ENCODE measurements at regions not wholly inside any gene's neighbourhood (a gene's known extent, or its start where the extent isn't known, plus 50 kb on each side); places are given as distances from the start of the nearest gene placed in this dataset.
A peak's percentile ranks its signal among the peaks of the same experiment; 100 is the strongest.

DNA sequence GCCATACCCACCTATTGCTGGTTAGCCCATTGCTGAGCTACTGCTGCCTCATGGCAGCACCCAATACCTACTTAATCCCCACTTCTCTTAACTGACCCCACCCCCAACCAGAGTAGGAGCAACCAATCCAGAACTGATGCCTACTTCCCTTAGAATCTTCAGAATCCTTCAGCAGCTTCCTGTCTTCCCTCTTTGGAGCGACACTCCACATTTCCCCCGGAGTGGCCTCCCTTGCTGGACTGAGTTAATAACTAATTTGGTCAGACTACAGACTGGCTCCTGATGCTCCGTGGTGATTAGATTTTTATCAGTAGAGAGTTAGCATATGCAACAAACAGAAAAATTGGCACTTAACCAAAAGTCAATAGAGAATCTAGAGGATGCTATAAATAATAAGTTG lies 51.2 kb upstream of the UBR2 start:
- H3K27ac ChIP-seq (ENCODE audit: low read depth): no peak overlapping the region
- peak overlapping the region; percentile 40 for H2AFZ ChIP-seq
- H3K36me3 ChIP-seq (ENCODE audit: insufficient read depth): no peaks in the 10 kb centered on the region
- TF ChIP-seq ZNF114 (CRISPR knock-in tag; IDR thresholded peaks at IDR 0.05) (no peak), CREB1 (CRISPR knock-in tag; IDR thresholded peaks at IDR 0.05; ENCODE audit: low read depth) (no peak), EZH2 (IDR thresholded peaks at IDR 0.05; ENCODE audit: low read depth, unreplicated experiment) (no peak), ZNF331 (CRISPR knock-in tag; IDR thresholded peaks at IDR 0.05; ENCODE audit: low read depth) (no peak), POLR2AphosphoS5 (IDR thresholded peaks at IDR 0.05; ENCODE audit: low read depth) (no peak), NANOG (IDR thresholded peaks at IDR 0.05; ENCODE audit: borderline replicate concordance) (no peak), JUNB (IDR thresholded peaks at IDR 0.05; ENCODE audit: unreplicated experiment) (no peak), EZH2phosphoT487 (IDR thresholded peaks at IDR 0.05; ENCODE audit: unreplicated experiment) (no peak), STAT1 (IDR thresholded peaks at IDR 0.05; ENCODE audit: unreplicated experiment) (no peak)
- TF ChIP-seq, protein P1, sequence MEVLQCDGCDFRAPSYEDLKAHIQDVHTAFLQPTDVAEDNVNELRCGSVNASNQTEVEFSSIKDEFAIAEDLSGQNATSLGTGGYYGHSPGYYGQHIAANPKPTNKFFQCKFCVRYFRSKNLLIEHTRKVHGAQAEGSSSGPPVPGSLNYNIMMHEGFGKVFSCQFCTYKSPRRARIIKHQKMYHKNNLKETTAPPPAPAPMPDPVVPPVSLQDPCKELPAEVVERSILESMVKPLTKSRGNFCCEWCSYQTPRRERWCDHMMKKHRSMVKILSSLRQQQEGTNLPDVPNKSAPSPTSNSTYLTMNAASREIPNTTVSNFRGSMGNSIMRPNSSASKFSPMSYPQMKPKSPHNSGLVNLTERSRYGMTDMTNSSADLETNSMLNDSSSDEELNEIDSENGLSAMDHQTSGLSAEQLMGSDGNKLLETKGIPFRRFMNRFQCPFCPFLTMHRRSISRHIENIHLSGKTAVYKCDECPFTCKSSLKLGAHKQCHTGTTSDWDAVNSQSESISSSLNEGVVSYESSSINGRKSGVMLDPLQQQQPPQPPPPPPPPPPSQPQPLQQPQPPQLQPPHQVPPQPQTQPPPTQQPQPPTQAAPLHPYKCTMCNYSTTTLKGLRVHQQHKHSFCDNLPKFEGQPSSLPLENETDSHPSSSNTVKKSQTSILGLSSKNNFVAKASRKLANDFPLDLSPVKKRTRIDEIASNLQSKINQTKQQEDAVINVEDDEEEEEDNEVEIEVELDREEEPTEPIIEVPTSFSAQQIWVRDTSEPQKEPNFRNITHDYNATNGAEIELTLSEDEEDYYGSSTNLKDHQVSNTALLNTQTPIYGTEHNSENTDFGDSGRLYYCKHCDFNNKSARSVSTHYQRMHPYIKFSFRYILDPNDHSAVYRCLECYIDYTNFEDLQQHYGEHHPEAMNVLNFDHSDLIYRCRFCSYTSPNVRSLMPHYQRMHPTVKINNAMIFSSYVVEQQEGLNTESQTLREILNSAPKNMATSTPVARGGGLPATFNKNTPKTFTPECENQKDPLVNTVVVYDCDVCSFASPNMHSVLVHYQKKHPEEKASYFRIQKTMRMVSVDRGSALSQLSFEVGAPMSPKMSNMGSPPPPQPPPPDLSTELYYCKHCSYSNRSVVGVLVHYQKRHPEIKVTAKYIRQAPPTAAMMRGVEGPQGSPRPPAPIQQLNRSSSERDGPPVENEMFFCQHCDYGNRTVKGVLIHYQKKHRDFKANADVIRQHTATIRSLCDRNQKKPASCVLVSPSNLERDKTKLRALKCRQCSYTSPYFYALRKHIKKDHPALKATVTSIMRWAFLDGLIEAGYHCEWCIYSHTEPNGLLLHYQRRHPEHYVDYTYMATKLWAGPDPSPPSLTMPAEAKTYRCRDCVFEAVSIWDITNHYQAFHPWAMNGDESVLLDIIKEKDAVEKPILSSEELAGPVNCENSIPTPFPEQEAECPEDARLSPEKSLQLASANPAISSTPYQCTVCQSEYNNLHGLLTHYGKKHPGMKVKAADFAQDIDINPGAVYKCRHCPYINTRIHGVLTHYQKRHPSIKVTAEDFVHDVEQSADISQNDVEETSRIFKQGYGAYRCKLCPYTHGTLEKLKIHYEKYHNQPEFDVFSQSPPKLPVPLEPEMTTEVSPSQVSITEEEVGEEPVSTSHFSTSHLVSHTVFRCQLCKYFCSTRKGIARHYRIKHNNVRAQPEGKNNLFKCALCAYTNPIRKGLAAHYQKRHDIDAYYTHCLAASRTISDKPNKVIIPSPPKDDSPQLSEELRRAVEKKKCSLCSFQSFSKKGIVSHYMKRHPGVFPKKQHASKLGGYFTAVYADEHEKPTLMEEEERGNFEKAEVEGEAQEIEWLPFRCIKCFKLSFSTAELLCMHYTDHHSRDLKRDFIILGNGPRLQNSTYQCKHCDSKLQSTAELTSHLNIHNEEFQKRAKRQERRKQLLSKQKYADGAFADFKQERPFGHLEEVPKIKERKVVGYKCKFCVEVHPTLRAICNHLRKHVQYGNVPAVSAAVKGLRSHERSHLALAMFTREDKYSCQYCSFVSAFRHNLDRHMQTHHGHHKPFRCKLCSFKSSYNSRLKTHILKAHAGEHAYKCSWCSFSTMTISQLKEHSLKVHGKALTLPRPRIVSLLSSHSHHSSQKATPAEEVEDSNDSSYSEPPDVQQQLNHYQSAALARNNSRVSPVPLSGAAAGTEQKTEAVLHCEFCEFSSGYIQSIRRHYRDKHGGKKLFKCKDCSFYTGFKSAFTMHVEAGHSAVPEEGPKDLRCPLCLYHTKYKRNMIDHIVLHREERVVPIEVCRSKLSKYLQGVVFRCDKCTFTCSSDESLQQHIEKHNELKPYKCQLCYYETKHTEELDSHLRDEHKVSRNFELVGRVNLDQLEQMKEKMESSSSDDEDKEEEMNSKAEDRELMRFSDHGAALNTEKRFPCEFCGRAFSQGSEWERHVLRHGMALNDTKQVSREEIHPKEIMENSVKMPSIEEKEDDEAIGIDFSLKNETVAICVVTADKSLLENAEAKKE (CRISPR knock-in tag; IDR thresholded peaks at IDR 0.05): no peak
- TF ChIP-seq, protein P2, sequence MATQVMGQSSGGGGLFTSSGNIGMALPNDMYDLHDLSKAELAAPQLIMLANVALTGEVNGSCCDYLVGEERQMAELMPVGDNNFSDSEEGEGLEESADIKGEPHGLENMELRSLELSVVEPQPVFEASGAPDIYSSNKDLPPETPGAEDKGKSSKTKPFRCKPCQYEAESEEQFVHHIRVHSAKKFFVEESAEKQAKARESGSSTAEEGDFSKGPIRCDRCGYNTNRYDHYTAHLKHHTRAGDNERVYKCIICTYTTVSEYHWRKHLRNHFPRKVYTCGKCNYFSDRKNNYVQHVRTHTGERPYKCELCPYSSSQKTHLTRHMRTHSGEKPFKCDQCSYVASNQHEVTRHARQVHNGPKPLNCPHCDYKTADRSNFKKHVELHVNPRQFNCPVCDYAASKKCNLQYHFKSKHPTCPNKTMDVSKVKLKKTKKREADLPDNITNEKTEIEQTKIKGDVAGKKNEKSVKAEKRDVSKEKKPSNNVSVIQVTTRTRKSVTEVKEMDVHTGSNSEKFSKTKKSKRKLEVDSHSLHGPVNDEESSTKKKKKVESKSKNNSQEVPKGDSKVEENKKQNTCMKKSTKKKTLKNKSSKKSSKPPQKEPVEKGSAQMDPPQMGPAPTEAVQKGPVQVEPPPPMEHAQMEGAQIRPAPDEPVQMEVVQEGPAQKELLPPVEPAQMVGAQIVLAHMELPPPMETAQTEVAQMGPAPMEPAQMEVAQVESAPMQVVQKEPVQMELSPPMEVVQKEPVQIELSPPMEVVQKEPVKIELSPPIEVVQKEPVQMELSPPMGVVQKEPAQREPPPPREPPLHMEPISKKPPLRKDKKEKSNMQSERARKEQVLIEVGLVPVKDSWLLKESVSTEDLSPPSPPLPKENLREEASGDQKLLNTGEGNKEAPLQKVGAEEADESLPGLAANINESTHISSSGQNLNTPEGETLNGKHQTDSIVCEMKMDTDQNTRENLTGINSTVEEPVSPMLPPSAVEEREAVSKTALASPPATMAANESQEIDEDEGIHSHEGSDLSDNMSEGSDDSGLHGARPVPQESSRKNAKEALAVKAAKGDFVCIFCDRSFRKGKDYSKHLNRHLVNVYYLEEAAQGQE (IDR thresholded peaks at IDR 0.05; ENCODE audit: unreplicated experiment): no peak
- TF ChIP-seq, protein P3, sequence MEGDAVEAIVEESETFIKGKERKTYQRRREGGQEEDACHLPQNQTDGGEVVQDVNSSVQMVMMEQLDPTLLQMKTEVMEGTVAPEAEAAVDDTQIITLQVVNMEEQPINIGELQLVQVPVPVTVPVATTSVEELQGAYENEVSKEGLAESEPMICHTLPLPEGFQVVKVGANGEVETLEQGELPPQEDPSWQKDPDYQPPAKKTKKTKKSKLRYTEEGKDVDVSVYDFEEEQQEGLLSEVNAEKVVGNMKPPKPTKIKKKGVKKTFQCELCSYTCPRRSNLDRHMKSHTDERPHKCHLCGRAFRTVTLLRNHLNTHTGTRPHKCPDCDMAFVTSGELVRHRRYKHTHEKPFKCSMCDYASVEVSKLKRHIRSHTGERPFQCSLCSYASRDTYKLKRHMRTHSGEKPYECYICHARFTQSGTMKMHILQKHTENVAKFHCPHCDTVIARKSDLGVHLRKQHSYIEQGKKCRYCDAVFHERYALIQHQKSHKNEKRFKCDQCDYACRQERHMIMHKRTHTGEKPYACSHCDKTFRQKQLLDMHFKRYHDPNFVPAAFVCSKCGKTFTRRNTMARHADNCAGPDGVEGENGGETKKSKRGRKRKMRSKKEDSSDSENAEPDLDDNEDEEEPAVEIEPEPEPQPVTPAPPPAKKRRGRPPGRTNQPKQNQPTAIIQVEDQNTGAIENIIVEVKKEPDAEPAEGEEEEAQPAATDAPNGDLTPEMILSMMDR (conservative IDR thresholded peaks at IDR 0.05; ENCODE audit: low read depth in 2 of 2): no peak
- TF ChIP-seq, protein P4, sequence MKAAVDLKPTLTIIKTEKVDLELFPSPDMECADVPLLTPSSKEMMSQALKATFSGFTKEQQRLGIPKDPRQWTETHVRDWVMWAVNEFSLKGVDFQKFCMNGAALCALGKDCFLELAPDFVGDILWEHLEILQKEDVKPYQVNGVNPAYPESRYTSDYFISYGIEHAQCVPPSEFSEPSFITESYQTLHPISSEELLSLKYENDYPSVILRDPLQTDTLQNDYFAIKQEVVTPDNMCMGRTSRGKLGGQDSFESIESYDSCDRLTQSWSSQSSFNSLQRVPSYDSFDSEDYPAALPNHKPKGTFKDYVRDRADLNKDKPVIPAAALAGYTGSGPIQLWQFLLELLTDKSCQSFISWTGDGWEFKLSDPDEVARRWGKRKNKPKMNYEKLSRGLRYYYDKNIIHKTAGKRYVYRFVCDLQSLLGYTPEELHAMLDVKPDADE (IDR thresholded peaks at IDR 0.05): no peak
- H3K79me2 ChIP-seq (replicated peaks; ENCODE audit: insufficient read depth): no peaks in the 10 kb centered on the region
- Mint-ChIP-seq H3K36me3 (ENCODE audit: low read depth) (no peaks in the 10 kb centered on the region), H3K27me3 (ENCODE audit: insufficient read depth, low read depth, poor library complexity) (no peaks in the 10 kb centered on the region), H3K4me1 (peaks cover 2% of the 10 kb centered on the region; the same call in 1 of the 3 replicates), H3K9me3 (no peaks in the 10 kb centered on the region), H3K4me3 (no peak overlapping the region), H3K27ac (no peak overlapping the region)
- ATAC-seq (peak; percentile 69), DNase-seq (ENCODE audit: low spot score) (peak; percentile 52)
- H3K27me3 ChIP-seq (ENCODE audit: insufficient read depth): no peaks in the 10 kb centered on the region
- no peaks in the 10 kb centered on the region for H4K20me1 ChIP-seq (replicated peaks; ENCODE audit: insufficient read depth)
- no peaks in the 10 kb centered on the region for H3K9me2 ChIP-seq (ENCODE audit: insufficient read depth)
- no peaks in the 10 kb centered on the region for H3F3A ChIP-seq (replicated peaks; ENCODE audit: low read depth)
- no peak overlapping the region for H3K4me3 ChIP-seq
- no peak overlapping the region for H3K4me2 ChIP-seq
- H3K4me1 ChIP-seq (ENCODE audit: insufficient read depth): no peaks in the 10 kb centered on the region
